ENCODE measurements at regions not wholly inside any gene's neighbourhood (a gene's known extent, or its start where the extent isn't known, plus 50 kb on each side); places are given as distances from the start of the nearest gene placed in this dataset.

DNA sequence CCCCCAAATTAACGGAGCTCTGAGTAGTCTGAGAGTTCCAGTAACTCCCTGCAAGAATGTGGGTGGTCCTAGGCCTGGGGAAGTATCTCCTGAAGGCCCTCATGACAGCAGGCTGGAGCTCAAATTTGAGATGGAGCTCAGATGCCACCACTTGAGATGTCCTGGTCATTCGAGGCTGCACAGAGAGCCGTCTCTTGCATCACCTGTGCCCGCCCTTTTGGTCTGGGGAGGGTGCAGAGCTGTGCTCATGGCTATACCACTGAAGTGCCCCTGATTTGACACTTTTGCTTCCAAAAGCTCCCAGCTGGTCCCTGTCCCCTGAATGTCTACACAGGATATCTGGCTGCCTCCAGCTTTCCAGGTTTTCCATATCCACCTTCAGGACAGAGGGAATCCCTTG lies 214.0 kb upstream of the B3GAT1 start:
- DNase-seq (ENCODE audit: low read depth in 2 of 2), result no peak

DNA sequence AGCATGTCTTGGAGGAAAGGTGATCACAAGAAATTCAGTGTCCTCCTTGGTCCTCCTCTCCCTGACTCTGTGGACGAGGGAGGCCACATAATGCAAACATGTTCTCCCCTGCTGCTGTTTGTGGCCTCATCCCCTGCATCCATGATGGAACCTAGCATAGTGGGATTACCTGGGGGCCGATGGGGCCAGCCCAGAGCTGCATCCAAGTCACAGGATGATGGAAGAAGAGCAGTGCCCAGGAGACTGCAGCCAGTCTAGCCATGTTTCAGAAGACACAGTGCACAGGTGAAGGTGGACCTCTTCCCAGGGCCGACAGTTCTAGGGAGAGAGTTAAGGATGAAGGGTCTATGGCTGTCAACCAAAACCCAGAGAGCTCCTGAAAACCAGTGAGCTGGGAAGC lies 213.6 kb upstream of the B3GAT1 start:
- no peak for DNase-seq (ENCODE audit: low read depth in 2 of 2)

DNA sequence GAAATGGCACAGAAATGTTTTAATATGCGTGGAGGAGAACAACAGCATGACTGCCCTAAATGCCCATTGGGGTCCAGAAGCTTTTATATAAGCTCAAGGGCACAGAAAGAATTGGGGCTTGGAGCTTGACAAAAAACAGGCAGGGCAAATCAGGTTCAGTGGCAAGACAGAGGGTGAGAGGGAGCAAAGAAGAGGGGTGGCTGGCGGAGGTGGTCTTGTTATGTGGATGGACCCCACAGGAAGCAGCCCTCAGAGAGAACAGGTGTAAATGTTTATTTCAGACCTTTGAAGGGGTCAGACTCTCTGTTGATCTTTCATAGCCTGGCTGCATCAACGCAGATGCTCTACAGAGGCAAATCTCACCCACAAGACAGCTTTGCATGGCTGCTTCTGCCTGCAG lies 213.1 kb upstream of the B3GAT1 start:
- DNase-seq (ENCODE audit: low read depth in 2 of 2), result no peak

DNA sequence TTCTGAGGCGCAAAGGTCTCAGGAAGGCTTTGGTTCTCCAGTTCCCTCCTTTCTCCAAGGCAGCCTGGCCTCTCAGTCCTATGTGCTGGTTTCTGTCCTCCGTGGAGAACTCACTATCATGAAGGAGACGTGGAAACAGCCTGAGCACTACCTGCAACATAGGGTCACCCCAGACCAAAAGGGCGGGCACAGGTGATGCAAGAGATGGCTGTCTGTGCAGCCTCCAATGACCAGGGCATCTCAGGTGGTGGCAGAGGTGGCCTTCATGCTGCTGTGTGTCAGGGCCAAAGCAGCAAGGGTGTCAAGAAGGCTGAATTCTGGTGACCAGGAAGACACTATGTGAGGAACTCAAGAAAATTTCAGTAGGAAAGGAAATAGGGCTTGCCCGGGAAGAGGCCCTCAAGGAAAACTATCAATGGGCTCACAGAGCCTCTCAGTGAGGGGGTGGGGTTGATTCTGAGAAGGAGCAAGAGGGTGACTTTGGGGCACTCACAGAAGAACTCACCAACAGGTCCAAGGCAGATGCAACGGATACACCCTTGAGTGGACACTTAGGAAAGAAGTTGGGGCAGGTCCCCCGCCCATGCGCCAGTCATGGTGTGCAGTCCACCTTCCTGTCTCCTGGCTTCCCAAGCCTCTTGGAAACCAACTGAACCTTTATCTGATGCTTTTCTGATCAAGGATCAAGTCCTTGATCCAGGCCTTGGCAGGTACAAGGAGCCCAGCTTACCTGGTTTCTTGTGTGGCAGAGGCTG lies 212.3 kb upstream of the B3GAT1 start:
- DNase-seq (ENCODE audit: low read depth in 2 of 2), result no peak

DNA sequence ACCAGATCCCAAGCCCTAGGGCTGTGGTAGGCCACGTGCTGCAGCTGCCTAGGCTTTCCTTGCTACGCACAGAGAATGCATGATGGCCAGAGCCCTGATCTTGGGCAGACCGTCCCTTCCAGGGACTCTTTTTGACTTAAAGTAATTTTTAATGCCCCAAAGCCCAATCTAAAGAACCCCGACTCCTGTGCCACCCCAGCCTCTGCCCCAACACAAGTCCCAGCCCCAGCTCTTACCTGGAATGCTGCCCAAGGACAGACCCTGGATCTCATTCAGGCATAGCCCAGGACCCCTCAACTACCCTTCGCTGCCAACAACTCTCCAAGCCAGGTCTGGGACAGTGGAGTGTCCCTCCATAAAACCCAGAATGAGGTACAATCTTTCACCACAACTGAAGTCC lies 211.7 kb upstream of the B3GAT1 start:
- DNase-seq (ENCODE audit: low read depth in 2 of 2), result no peak

DNA sequence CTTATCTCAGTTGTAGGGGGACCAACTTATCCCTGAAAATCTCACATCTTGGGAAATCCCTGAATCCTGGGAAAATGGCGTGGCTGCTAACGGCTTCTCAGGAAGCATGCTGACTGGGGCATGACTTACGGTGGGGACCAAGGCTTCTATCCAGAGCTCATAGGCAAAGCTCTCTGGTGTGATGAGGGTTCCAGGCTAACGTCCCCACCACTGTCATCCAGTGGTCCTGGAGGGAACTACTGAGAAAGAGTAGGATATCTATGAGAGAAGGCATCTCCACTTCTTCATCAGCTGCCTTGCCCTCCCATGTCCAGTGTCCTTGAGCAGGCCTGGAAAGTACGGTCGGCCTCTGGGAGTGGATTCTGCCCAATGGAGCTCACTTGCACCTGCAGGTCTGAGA lies 210.4 kb upstream of the B3GAT1 start:
- DNase-seq (ENCODE audit: low read depth in 2 of 2), result no peak

DNA sequence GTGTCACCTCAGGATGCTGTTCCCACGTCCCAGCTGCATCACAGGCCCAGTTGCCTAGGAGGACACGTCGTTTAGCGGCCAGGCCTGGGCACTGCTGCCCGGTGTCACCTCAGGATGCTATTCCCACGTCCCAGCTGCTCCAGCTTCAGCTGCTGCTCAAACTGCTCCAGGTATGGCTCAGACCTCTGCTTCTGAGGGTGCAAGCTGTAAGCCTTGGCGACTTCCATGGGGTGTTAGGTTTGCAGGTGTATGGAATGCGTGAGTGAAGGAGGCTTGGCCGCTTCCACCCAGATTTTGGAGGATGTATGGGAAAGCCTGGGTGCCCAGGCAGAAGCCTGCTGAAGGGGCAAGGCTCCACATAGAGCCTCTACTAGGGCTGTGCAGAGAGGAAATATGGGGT lies 205.3 kb upstream of the B3GAT1 start:
- DNase-seq (ENCODE audit: low read depth in 2 of 2), result no peak

DNA sequence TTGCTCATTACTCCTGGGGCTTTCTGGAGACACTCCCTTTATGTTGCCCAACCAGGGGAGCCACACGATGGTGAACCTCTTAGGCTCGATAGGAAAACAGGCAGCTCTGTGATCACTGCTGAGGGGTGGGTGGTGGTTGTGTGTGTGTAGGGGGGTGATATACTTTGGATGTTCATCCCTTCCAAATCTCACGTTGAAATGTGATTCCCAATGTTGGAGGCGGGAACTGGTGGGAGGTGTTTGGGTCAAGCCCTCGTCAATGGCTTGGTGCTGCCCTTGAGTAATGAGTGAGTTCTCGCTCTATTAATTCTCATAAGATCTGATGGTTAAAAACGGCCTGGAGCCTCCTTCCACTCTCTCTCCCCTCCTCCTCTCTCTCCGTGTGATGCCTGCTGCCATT lies 204.0 kb upstream of the B3GAT1 start:
- DNase-seq (ENCODE audit: low read depth in 2 of 2), result no peak

DNA sequence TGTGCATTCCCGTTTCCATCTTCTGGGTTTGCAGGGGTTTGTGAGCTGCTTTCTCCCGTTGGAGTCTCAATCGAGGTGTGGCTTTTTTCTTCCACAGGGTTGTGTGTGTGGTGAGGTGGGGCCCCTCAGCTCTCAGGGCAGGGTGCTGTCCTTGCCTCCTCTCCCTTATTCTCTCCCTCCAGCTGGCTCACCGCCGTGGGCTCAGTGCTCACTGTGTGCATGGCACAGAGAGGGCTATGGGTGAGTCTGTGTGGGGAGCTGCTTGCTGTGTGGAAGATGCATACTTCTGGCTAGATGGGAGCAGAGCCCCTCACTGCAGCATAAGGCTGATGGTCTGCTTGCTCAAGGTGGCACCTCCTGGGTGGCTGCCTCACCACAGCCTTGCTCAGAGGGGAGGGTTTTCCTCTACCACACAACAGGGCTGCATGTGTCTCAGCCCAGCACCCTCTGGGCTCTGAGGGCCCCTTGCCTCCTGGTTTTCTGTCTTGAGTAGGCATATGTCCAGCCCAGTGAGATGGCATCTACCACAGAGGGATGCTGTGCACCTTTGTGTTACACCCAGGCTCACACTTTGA lies 203.1 kb upstream of the B3GAT1 start:
- DNase-seq (ENCODE audit: low read depth in 2 of 2), result no peak

DNA sequence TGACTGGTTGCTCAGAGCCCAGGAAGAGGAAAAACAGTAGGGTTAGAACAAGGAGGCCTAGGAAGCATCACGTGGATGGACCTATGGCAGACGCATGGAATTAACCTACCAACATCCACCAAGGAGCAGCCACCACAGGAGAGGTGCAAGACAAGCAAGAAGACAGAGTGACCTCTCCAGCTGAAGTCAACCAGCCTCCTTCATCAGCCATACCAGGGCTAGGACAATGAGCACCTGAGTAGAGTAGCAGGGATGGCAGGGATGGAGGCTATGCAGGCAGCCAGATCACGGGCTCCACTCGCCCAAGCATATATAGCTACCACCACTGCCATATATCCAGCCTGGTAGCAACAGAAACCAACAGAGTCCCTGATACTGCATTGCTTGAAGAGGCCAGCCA lies 202.1 kb upstream of the B3GAT1 start:
- no peak for DNase-seq (ENCODE audit: low read depth in 2 of 2)

DNA sequence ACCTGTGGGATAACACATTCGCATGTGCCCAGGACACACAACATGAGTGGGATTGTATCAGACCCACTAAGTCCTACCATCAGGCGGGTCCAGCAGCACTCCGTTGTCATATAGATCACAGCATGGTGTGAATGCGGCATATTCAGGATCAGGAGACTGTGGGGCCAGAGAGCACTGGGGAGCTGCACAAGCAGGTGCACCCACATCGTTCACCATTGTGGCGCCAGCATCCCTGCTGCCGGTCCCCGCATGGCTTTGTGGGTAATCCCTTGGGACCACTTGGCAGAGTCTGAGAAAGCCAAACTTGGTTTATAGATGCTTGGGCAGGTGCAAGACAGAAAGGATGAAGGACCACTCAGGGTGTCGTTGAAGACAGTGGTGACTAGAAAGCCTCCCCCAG lies 201.6 kb upstream of the B3GAT1 start:
- DNase-seq (ENCODE audit: low read depth in 2 of 2), result no peak

DNA sequence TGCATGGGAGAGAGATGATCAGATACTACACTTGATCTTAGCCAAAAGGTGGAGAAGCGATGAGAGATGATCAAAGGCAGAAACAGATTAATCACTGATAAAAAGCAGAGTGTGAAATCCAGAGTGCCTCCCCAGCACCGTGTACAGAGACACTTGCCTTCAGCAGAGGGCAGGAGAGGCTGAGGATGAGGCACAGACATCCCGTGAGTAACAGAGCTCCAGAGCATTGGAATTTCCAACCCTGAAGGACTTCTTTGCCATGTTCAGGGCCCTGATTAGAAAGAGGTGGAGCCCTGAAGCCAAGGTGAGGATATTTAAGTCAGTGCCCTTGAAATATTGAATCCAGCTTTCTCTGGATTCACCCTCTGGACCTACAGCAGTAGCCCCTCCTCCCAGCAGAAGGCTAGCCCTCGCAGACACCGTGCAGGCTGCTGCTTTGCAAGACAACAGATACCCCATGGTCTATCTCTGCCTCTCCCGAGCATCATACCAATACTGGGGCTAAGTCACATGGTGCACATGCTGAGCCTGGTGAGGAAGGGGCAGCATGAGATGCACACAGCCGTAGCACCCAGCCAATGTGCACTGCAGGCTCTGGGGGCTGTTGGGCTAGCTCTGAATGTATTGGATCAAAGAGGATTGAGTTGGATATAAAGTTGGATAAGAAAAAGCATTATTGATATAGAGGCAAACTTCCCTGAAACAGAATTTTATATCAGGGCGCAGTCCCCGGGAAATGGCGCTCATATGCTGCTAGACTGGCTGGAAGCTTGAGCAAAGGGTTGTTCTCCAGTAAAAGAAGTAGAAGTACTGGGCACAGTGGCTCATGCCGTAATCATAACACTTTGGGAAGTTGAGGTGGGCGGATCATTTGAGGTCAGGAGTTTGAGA lies 200.3 kb upstream of the B3GAT1 start:
- no peak for DNase-seq (ENCODE audit: low read depth in 2 of 2)

DNA sequence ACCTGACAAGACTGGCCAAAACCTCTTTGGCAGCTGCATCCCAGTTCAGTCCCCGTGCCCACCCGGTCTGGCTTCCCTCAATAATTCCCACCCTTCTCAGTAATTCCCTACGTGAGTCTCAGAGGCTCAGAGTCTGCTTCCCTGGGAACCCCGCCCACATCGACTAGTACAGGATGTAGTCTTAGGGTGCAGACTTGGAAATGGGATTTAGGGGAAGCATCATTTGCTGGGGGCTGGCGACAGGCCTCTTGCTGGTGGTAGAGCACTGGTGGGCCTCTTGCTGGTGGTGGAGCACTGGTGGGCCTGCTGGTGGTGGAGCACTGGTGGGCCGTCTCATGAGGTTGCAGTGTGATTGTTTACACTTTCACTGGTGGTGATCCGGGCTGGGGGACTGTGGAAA lies 199.5 kb upstream of the B3GAT1 start:
- DNase-seq (ENCODE audit: low read depth in 2 of 2), result no peak

DNA sequence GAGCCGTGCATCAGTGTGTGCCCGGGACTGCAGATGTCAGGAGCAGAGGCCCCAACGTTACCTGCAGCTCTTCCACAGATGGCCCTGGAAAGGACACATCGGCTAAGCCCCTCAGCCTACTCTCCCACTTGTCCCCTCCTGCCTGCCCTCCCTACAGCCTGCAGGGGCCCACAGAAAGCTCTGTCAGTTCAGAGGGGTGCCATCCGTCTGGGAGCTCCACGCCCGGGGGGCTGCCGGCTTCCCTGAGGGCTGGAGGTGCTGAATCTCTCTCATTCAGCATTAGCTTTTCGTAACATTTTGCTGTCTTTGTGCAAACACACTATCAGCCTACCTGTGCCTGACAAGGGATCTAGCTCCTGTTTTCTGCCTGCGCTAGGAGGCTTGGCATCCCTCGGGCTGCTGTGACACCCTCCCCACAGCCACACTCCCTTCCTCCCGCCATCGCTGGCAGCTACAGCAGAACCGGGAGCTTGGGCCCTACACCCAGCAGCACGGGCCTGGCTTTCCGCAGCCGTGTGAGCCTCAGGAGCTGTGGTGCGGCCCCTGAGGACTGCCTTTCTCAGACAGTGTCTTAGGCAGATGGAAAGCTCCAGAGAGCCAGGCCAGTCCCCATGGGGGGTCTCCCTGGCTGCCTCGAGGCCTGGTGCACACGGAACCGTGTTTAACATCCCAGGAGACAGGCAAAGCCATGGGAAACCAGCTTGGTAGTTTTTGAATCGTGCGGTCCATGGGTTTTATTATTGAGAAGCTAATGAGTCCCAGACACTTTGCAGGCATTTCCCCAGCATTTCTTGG lies 198.3 kb upstream of the B3GAT1 start:
- DNase-seq (ENCODE audit: low read depth in 2 of 2), result no peak

DNA sequence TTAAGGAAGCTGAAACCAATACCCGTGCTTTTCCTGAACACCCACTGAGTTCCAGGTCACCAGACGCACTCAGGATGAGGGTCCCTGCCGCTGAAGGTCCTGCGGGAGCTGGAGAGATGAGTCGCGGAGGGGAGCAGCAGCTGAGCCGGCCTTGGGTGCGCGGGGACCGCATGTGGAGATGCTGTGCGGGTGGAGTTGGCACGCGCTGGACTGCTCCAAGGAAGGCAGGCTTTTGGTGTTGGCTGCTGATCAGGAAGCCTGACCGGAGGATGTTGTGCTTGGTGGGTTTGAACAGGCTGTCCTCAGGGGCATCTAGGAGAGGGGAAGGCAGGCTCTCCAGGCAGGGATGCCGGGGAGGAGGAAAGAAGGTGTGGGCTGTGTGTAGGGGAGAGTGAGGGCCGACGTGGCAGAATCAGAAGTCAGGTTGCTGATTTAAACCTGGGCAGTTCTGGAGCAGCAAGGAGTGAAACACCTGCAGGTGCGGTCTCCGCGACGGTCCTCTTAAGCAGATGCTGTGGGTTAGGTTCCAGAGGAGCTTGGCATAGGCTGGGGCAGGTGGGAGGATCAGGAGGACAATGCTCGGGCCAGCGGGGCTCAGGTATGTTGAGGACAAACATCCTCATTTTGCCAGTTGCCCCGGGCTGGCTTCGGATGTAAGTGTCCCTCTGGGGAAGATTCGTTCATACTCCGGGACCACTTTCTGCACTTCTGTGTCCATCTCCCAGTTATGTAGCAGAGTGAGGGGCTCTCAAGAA lies 197.5 kb upstream of the B3GAT1 start:
- DNase-seq (ENCODE audit: low read depth in 2 of 2), result no peak

DNA sequence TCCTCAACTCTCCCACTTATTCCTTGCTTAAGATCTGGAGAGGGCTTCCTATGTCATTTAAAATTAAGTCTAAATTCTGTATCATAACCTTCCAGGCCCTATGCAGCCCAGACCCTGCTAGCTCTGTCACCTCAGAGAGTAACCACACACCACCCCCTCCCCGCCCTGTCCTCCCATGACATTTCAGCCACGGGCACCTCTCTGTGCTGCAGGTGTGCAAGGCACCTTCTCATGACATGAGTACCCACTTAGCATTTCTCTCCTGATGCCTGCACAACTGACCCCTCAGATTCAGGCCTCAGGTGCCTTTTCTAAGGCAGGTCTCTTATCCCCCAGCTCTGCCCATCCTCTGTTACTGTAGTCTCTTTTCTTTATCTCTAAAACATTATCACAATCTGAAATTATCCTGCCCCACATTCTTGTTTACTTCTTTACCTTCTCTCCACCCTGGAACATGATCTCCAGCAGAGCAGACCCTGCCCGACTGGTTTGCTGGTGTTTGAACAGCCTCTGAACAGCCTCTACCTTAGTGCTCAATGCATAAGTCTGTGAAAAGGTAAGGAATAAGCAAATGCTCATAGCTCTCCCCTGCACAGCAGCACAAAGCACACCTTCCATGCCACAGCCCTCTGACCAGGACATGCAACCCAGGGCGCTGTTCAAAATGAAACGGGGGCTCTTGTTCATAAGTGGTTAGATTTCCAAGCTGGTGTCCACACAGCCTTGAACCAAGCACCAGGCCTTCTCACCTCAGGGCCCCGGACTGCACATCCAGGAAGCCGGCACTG lies 196.1 kb upstream of the B3GAT1 start:
- DNase-seq (ENCODE audit: low read depth in 2 of 2), result no peak

DNA sequence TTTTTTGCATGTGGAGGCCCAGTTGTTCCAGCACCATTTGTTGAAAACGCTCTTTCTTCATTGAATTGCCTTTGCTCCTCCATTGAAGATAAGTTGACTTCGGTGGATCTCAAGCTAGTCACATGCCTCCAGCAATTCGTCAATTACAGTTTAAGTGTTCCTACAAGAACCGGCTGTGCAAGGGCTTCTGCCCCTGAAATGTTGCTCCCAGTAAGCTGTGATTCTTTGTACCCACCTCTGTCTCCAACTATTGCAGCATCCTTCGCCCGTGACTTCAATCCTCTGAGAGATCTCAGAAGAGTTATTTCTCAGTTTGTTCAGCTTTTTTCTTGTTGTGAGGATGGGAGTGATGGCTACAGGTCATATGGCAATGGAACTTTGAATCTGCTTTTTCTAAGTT lies 194.2 kb upstream of the B3GAT1 start:
- no peak for DNase-seq (ENCODE audit: low read depth in 2 of 2)

DNA sequence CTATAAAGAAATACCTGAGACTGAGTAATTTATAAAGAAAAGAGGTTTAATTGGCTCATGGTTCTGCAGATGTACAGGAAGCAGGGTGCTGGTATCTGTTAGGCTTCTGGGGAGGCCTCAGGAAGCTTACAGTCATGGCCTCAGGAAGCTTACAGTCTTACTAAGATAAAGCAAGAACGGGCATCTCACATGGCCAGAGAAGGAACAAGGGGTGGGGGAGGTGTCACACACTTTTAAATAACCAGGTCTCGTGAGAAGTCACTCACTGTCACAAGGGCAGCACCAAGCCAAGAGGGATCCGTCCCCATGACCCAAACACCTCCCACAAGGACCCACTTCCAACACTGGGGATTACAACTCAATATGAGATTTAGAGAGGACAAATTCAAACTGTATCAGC lies 192.8 kb upstream of the B3GAT1 start:
- DNase-seq (ENCODE audit: low read depth in 2 of 2), result no peak

DNA sequence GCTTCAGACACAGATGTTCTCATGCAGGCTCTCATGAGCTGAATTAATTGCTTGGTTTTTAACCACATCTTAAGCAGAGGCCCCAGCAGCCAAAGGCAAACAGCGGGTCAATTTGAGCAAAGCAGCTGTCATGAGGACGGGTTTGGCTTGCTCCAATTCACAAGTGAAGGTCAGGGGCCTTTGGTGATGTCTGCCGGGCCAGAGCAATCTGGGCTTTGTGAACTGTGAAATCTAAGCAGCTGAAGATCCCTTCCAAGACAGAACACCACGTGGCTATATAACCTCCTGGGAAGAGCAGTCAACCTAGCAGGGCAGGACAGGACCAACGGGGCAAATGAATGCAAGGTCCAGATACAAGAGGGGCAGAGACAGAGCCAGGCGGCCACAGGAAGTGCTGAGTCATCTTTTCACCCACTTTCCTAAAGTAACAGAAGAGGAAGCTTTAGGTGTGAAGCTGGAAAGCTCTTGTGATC lies 187.3 kb upstream of the B3GAT1 start:
- DNase-seq (ENCODE audit: low read depth in 2 of 2), result no peak

DNA sequence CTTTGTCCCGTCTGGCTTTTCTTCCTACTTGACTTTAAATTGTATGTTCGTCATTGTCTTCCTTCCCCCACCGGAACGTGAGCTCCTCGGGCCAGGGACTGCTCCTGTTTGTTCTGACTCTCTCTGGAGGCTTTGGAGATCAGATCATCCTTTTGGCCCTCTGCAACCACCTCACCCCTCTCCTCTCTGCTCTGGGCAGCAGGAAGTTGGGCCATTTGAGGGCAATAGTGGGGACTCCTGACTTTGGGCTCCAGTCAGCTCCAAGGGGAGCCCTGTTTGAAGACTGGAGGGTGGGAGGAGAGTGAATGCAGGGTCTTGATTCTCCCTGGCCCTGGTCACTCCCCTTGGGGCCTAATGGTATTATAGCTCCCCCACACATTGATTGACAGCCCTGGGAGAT lies 186.3 kb upstream of the B3GAT1 start:
- DNase-seq (ENCODE audit: low read depth in 2 of 2), result no peak
